CD14-positive monocyte (primary cell): ENCODE measurements at regions not wholly inside any gene's neighbourhood (a gene's known extent, or its start where the extent isn't known, plus 50 kb on each side); places are given as distances from the start of the nearest gene placed in this dataset.
A peak's percentile ranks its signal among the peaks of the same experiment; 100 is the strongest.

ENCODE experiments used
- DNase-seq, 3 donors: peaks; one replicate each; pipeline ENCODE4 v3.0.0-alpha.2; 2011 to 2022
- H2AFZ ChIP-seq: 2 replicates; pipeline ENCODE4 v1.6.0; 2012; ENCODE audit warnings: mild to moderate bottlenecking, low read depth, low read length, inconsistent platforms; ENCODE audit not compliant: insufficient read depth, poor library complexity, severe bottlenecking
- H3K27ac ChIP-seq, 2 donors: 1 replicate in 1 of 2; 2 replicates in 1 of 2; pipeline ENCODE4 v1.5.1; 2012 to 2013; ENCODE audit warnings: low read length in 2 of 2, control low read depth in 1 of 2, inconsistent platforms in 1 of 2, low read depth in 1 of 2, mild to moderate bottlenecking in 1 of 2
- H3K27me3 ChIP-seq, 2 donors: one replicate each; pipeline versions ENCODE4 v1.6.0 to v1.6.1; 2011 to 2013; ENCODE audit warnings: low read length in 2 of 2; ENCODE audit not compliant: control insufficient read depth in 2 of 2, insufficient read depth in 2 of 2
- H3K36me3 ChIP-seq, 2 donors: replicated peaks in 1 of 2; 1 replicate in 1 of 2; 2 replicates in 1 of 2; pipeline versions ENCODE4 v1.5.1 to v1.6.1; 2012 to 2013; ENCODE audit warnings: low read length in 2 of 2, control low read depth in 1 of 2, inconsistent platforms in 1 of 2, mild to moderate bottlenecking in 1 of 2; ENCODE audit not compliant: insufficient read depth in 2 of 2, control insufficient read depth in 1 of 2
- H3K4me1 ChIP-seq, 2 donors: 1 replicate in 1 of 2; 2 replicates in 1 of 2; pipeline versions ENCODE4 v1.5.1 to v1.6.1; 2012 to 2013; ENCODE audit warnings: low read length in 2 of 2, control low read depth in 1 of 2, inconsistent platforms in 1 of 2, mild to moderate bottlenecking in 1 of 2, moderate library complexity in 1 of 2; ENCODE audit not compliant: insufficient read depth in 2 of 2, control insufficient read depth in 1 of 2
- H3K4me2 ChIP-seq: replicated peaks from 2 replicates; pipeline ENCODE3; 2012; ENCODE audit warnings: low read length, moderate library complexity, mild to moderate bottlenecking; ENCODE audit not compliant: poor library complexity, severe bottlenecking; ENCODE audit errors: extremely low read depth
- H3K4me3 ChIP-seq, 3 experiments: fragments of 200-600 bp in 1 of 3; sonication (generic) in 1 of 3; replicated peaks in 1 of 3; 1 replicate in 2 of 3; 2 replicates in 1 of 3; pipeline ENCODE4 v1.5.1; 2011 to 2013; ENCODE audit warnings: low read length in 3 of 3, mild to moderate bottlenecking in 3 of 3, control low read depth in 2 of 3, low read depth in 2 of 3, inconsistent platforms in 1 of 3, moderate library complexity in 1 of 3
- H3K79me2 ChIP-seq: 2 replicates; pipeline ENCODE4 v1.6.0; 2012; ENCODE audit warnings: mild to moderate bottlenecking, control low read depth, inconsistent platforms, low read length, moderate library complexity; ENCODE audit not compliant: insufficient read depth
- H3K9ac ChIP-seq: 2 replicates; pipeline ENCODE4 v1.6.0; 2017; ENCODE audit warnings: low read length, mild to moderate bottlenecking; ENCODE audit not compliant: insufficient read depth, poor library complexity, severe bottlenecking
- H3K9me3 ChIP-seq, 2 donors: replicated peaks in 1 of 2; 1 replicate in 1 of 2; 2 replicates in 1 of 2; pipeline versions ENCODE4 v1.5.1 to v1.6.1; 2012 to 2013; ENCODE audit warnings: low read length in 2 of 2, control low read depth in 1 of 2; ENCODE audit not compliant: control insufficient read depth in 1 of 2, insufficient read depth in 1 of 2
- H4K20me1 ChIP-seq: 2 replicates; pipeline ENCODE4 v1.6.0; 2012; ENCODE audit warnings: mild to moderate bottlenecking, low read length, control low read depth, moderate library complexity; ENCODE audit not compliant: insufficient read depth
- H3K27ac Mint-ChIP-seq, 7 donors: one replicate each; pipeline ENCODE4 v1.8.0; 2020; ENCODE audit warnings: mild to moderate bottlenecking in 7 of 7, mixed read lengths in 7 of 7, moderate library complexity in 6 of 7, inconsistent platforms in 2 of 7
- H3K27me3 Mint-ChIP-seq, 3 donors: one replicate each; pipeline ENCODE4 v1.8.0; 2021 to 2022; ENCODE audit warnings: low read depth in 3 of 3, mild to moderate bottlenecking in 3 of 3, mixed read lengths in 3 of 3, moderate library complexity in 3 of 3, inconsistent platforms in 1 of 3
- H3K36me3 Mint-ChIP-seq, 2 donors: one replicate each; pipeline ENCODE4 v1.8.0; 2020; ENCODE audit warnings: mixed read lengths in 2 of 2, inconsistent platforms in 1 of 2, mild to moderate bottlenecking in 1 of 2
- H3K4me1 Mint-ChIP-seq: one replicate; pipeline ENCODE4 v1.8.0; 2020; ENCODE audit warnings: mild to moderate bottlenecking, mixed read lengths
- H3K4me3 Mint-ChIP-seq, 2 donors: one replicate each; pipeline ENCODE4 v1.8.0; 2020; ENCODE audit warnings: mild to moderate bottlenecking in 2 of 2, mixed read lengths in 2 of 2, moderate library complexity in 1 of 2
- H3K9me3 Mint-ChIP-seq, 7 donors: one replicate each; pipeline ENCODE4 v1.8.0; 2020 to 2022; ENCODE audit warnings: mixed read lengths in 7 of 7, mild to moderate bottlenecking in 6 of 7, moderate library complexity in 6 of 7, inconsistent platforms in 2 of 7
- CTCF ChIP-seq: fragments of 200-600 bp; IDR thresholded peaks from one replicate; pipeline ENCODE4 v1.8.0; 2022; ENCODE audit warnings: antibody characterized with exemption, mild to moderate bottlenecking
- WGBS: methylation state at CpG from one replicate; pipeline ENCODE4 v1.1.5; 2013; ENCODE audit warnings: missing lambda C conversion rate; ENCODE audit not compliant: insufficient coverage; 5-methylcytosine and 5-hydroxymethylcytosine counted together
- intact Hi-C, 2 donors: fragments of 100-400 bp; cut with micrococcal nuclease; formaldehyde crosslinking; loops; one replicate each; pipeline versions ENCODE4 v1.15.0 to v1.15.1; 2023

GRCh38 chr15:92820236-92821021, 79.7 kb upstream of the CHD2 start:
- 8% methylated on average over 23 of the region's 36 CpGs for WGBS
- H3K4me1 Mint-ChIP-seq = peaks cover 30% of the 10 kb centered on the region

More at GRCh38 chr15:92820236-92821021, 79.7 kb upstream of the CHD2 start:
- Mint-ChIP-seq H3K4me3 (peak overlapping the region; percentile 84 to 92), H3K27ac (peak overlapping the region; percentile 92 to 98 (median 97)), H3K27me3 (peaks cover 0 to 3% (median 0%) of the 10 kb centered on the region in 3 donors), H3K36me3 (no peaks in the 10 kb centered on the region), H3K9me3 (no peaks in the 10 kb centered on the region)
- Histone ChIP-seq H3K9me3 (no peaks in the 10 kb centered on the region), H3K9ac (peak overlapping the region; percentile 65), H3K4me2 (peak overlapping the region; percentile 80), H3K4me3 (peak overlapping the region; percentile 45 to 75 (median 51)), H3K4me1 (peaks cover 19 to 40% of the 10 kb centered on the region in 2 donors), H3K36me3 (no peaks in the 10 kb centered on the region), H3K79me2 (no peaks in the 10 kb centered on the region), H4K20me1 (no peaks in the 10 kb centered on the region), H3K27ac (peak overlapping the region; percentile 51 to 88), H3K27me3 (no peaks in the 10 kb centered on the region), H2AFZ (peak overlapping the region; percentile 92)
- intact Hi-C loops = no loop called here
- no peak for TF ChIP-seq CTCF
- DNase-seq = peak; percentile 81 to 82 (median 82)
